HFFc6 (cell line): ENCODE measurements at regions not wholly inside any gene's neighbourhood (a gene's known extent, or its start where the extent isn't known, plus 50 kb on each side); places are given as distances from the start of the nearest gene placed in this dataset.

Experiments
- DNase-seq: peaks from one replicate; pipeline ENCODE4 v3.0.0-alpha.2; 2018
- H3K27ac Mint-ChIP-seq: 2 replicates; pipeline ENCODE4 v1.8.0; 2020; ENCODE audit warnings: mild to moderate bottlenecking, mixed read lengths
- H3K27me3 Mint-ChIP-seq: 2 replicates; pipeline ENCODE4 v1.8.0; 2021; ENCODE audit warnings: mild to moderate bottlenecking, moderate library complexity, mixed read lengths; ENCODE audit not compliant: insufficient read depth
- H3K36me3 Mint-ChIP-seq: 2 replicates; pipeline ENCODE4 v1.8.0; 2021; ENCODE audit warnings: low read depth, mixed read lengths
- H3K4me1 Mint-ChIP-seq: 2 replicates; pipeline ENCODE4 v1.8.0; 2020; ENCODE audit warnings: low read depth, mixed read lengths
- H3K4me3 Mint-ChIP-seq: 2 replicates; pipeline ENCODE4 v1.8.0; 2020; ENCODE audit warnings: mild to moderate bottlenecking, moderate library complexity, mixed read lengths
- H3K9me3 Mint-ChIP-seq: 2 replicates; pipeline ENCODE4 v1.8.0; 2020; ENCODE audit warnings: mild to moderate bottlenecking, mixed read lengths
- TF ChIP-seq, protein P1 (sequence below): fragments of 200-600 bp; sonication (generic); IDR thresholded peaks from 2 replicates; pipeline ENCODE4 v1.5.0; 2021; ENCODE audit warnings: antibody characterized with exemption, mild to moderate bottlenecking

DNA sequence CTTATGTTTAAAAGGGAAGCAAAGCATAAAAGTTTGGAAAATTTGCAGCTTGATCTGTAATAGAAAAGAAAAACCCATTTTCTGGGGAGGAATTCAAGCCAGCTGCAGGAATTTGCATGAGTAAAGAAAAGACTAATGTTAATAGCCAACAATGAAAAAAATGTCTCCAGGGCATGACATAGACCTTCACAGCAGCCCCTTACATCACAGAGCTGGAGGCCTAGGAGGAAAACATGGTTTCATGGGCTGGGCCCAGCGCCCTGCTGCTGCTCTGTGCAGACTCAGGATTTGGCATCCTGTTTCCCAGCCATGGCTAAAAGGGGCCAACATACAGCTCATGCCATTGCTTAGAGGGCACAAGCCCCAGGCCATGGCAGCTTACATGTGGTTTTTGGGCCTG lies 411.6 kb upstream of the MC4R start:
- Mint-ChIP-seq H3K4me3 (no peak overlapping the region), H3K9me3 (peaks cover 29% of the 10 kb centered on the region), H3K27ac (no peak overlapping the region), H3K4me1 (no peaks in the 10 kb centered on the region), H3K36me3 (no peaks in the 10 kb centered on the region), H3K27me3 (no peaks in the 10 kb centered on the region)
- DNase-seq, result no peak
- TF ChIP-seq, protein P1, sequence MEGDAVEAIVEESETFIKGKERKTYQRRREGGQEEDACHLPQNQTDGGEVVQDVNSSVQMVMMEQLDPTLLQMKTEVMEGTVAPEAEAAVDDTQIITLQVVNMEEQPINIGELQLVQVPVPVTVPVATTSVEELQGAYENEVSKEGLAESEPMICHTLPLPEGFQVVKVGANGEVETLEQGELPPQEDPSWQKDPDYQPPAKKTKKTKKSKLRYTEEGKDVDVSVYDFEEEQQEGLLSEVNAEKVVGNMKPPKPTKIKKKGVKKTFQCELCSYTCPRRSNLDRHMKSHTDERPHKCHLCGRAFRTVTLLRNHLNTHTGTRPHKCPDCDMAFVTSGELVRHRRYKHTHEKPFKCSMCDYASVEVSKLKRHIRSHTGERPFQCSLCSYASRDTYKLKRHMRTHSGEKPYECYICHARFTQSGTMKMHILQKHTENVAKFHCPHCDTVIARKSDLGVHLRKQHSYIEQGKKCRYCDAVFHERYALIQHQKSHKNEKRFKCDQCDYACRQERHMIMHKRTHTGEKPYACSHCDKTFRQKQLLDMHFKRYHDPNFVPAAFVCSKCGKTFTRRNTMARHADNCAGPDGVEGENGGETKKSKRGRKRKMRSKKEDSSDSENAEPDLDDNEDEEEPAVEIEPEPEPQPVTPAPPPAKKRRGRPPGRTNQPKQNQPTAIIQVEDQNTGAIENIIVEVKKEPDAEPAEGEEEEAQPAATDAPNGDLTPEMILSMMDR, result no peak

DNA sequence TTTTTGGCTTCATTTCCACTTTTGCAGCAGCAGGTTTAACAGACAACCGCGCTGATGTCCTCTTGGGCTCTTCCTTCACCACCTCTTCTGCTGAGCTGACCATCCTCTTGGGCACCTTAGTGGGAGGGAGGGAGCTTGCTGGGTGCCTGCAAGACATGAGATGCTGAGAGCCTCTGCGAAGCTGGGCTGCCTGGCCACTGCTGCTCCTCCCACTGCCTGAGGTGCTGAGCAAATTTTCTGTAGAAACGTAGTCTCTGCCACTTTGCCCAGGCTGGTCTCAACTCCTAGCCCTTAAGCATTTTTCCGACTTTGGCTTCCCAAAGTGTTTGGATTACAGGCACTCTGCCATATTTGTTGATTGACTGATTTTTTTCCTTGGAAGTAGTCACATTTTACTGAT lies 422.2 kb upstream of the MC4R start:
- Mint-ChIP-seq H3K27me3 (no peaks in the 10 kb centered on the region), H3K4me3 (no peak overlapping the region), H3K4me1 (no peaks in the 10 kb centered on the region), H3K27ac (no peak overlapping the region), H3K9me3 (peaks cover 37% of the 10 kb centered on the region), H3K36me3 (no peaks in the 10 kb centered on the region)
- no peak for DNase-seq
- TF ChIP-seq, protein P1, result no peak

DNA sequence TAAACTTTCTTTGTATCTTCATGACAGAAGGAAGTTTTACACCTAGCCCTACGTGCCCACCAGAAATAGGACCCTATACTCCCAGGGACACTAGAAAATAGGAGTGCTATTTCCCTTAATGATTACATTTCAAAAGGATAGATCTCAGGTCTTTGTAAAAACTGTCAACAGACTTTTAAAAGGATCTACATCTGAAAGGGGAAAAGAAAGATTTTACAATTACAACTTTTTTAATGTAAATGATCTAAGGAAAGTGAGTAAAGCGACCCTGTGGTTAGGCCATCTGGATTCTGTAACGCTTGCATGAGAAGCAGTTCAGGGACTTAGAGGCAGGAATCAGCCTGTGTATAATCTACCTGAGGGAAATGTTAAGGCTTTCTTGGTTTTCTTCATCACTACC lies 431.8 kb upstream of the MC4R start:
- Mint-ChIP-seq H3K27me3 (peaks cover 1% of the 10 kb centered on the region; the same call in 1 of the 2 replicates), H3K27ac (no peak overlapping the region), H3K36me3 (no peaks in the 10 kb centered on the region), H3K4me1 (no peaks in the 10 kb centered on the region), H3K4me3 (no peak overlapping the region), H3K9me3 (peaks cover 31% of the 10 kb centered on the region)
- TF ChIP-seq, protein P1, result no peak
- DNase-seq, result no peak

DNA sequence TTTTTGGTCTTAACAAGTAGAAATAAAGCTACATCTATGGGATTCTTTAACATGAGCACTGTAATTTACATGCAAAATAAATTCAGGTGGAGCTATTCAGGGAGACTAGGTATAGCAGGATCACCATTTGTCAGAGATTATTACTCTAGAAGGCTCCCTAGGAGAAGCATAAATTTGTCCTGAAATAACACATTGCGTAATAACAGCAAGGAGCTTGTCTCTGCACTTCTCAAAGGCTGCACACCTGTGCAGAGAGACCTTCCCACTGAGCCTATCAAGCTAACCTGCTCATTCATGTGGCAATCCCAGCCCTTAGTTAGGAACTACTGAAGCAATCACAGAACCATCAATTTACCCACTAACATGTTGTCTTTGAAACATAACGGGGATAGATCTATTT lies 437.4 kb upstream of the MC4R start:
- TF ChIP-seq, protein P1, result no peak
- peaks cover 27% of the 10 kb centered on the region for H3K9me3 Mint-ChIP-seq
- no peaks in the 10 kb centered on the region for H3K27me3 Mint-ChIP-seq
- no peak overlapping the region for H3K4me3 Mint-ChIP-seq
- H3K27ac Mint-ChIP-seq, result no peak overlapping the region
- DNase-seq, result no peak
- no peaks in the 10 kb centered on the region for H3K36me3 Mint-ChIP-seq
- H3K4me1 Mint-ChIP-seq, result no peaks in the 10 kb centered on the region

DNA sequence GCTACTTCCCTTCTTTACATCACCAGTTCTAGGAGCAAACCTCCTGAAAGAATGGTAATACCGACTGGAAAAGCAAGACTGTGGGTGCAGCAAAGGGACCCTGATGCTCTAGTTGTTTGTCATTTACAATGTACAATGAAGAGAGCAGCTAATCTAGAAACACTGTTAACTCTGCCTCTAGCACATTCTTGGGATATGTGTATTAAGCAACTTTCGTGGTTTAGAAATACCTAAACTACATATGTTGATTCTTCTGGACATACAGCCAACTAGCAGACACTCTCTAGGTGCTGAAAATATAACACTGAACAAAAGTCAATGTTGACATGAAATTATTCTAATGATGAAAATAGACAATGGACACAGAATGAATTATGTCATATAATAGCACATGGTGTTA lies 440.3 kb upstream of the MC4R start:
- H3K27ac Mint-ChIP-seq, result no peak overlapping the region
- no peaks in the 10 kb centered on the region for H3K27me3 Mint-ChIP-seq
- DNase-seq, result no peak
- TF ChIP-seq, protein P1, result no peak
- no peaks in the 10 kb centered on the region for H3K36me3 Mint-ChIP-seq
- H3K9me3 Mint-ChIP-seq, result peaks cover 27% of the 10 kb centered on the region
- H3K4me3 Mint-ChIP-seq, result no peak overlapping the region
- H3K4me1 Mint-ChIP-seq, result no peaks in the 10 kb centered on the region

DNA sequence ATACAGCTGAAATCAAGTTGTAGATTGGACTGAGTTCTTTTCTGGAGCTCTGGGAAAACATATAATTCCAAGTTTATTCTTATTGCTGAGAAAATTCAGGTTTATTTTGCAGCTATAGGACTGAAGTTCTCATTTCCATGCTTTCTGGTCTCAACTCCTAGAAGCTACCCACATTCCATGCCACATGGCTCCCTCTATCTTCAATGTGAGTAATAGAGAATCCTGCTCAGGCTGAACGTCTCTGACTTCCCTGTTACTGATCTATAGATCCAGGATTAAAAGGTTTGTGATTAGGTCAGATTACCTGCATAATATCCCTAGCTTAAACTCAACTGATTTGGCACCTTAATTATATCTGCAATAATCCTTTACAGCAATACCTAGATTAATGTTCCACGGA lies 453.8 kb upstream of the MC4R start:
- Mint-ChIP-seq H3K27me3 (no peaks in the 10 kb centered on the region), H3K9me3 (peaks cover 36% of the 10 kb centered on the region), H3K36me3 (no peaks in the 10 kb centered on the region; the same call in 1 of the 2 replicates), H3K4me3 (no peak overlapping the region), H3K4me1 (no peaks in the 10 kb centered on the region), H3K27ac (no peak overlapping the region)
- TF ChIP-seq, protein P1, result no peak
- DNase-seq, result no peak
